Left ventricle myocardium superior (tissue), 1 donor: ENCODE measurements at regions not wholly inside any gene's neighbourhood (a gene's known extent, or its start where the extent isn't known, plus 50 kb on each side); places are given as distances from the start of the nearest gene placed in this dataset.

ENCODE experiments used
- ATAC-seq: fragments of 200-7000 bp; cut with Tn5 transposase; one replicate; pipeline ENCODE4 v1.9.1; 2020; ENCODE audit warnings: mild to moderate bottlenecking, moderate library complexity
- DNase-seq: peaks from one replicate; pipeline ENCODE4 v3.0.0-alpha.2; 2020
- intact Hi-C: fragments of 100-400 bp; cut with micrococcal nuclease; formaldehyde crosslinking; loops from one replicate; pipeline ENCODE4 v1.11.0; 2022
- donor health status: DM: no; HTN: yes; CAD: no; lungs with severe emphysema.

GRCh38 chr2:64766841-64767669 lies 113.3 kb upstream of the SERTAD2 start:
- ATAC-seq, result peak; percentile 20

GRCh38 chr2:64767670-64768468 lies 114.2 kb upstream of the SERTAD2 start:
- peak; percentile 93 for DNase-seq
- intact Hi-C loops, result loop anchor here (10.0 kb wide), 1 partner anchor 87 kb away; no protein-coding TSS in a partner anchor
- peak; percentile 96 for ATAC-seq

More at GRCh38 chr2:64766841-64767669, 113.3 kb upstream of the SERTAD2 start:
- intact Hi-C loops, result loop anchor here (10.0 kb wide), 1 partner anchor 88 kb away; no protein-coding TSS in a partner anchor
- no peak for DNase-seq

- ATAC-seq, result no peak
- intact Hi-C loops, result loop anchor here (10.0 kb wide), 1 partner anchor 86 kb away; no protein-coding TSS in a partner anchor
These were observed 114.8 kb upstream of the SERTAD2 start for GRCh38 chr2:64768491-64769005.

GRCh38 chr2:64769392-64770044 lies 115.8 kb upstream of the SERTAD2 start:
- intact Hi-C loops, result loop anchor here (10.0 kb wide), 1 partner anchor 85 kb away; no protein-coding TSS in a partner anchor
- ATAC-seq (no peak), DNase-seq (no peak)

More at GRCh38 chr2:64768491-64769005, 114.8 kb upstream of the SERTAD2 start:
- DNase-seq, result no peak

GRCh38 chr2:64770137-64770780 lies 116.5 kb upstream of the SERTAD2 start:
- DNase-seq (no peak), ATAC-seq (no peak)
- intact Hi-C loops, result no loop called here

- intact Hi-C loops, result no loop called here
These were observed 117.1 kb upstream of the SERTAD2 start for GRCh38 chr2:64770781-64771334.

GRCh38 chr2:64771737-64772136 lies 118.0 kb upstream of the SERTAD2 start:
- intact Hi-C loops, result no loop called here
- no peak for ATAC-seq
- no peak for DNase-seq

More at GRCh38 chr2:64770781-64771334, 117.1 kb upstream of the SERTAD2 start:
- DNase-seq, result peak; percentile 43
- ATAC-seq, result peak; percentile 5

- ATAC-seq (no peak), DNase-seq (no peak)
- intact Hi-C loops, result no loop called here
These were observed 119.9 kb upstream of the SERTAD2 start for GRCh38 chr2:64773461-64774118.

- ATAC-seq (no peak), DNase-seq (no peak)
These were observed 124.1 kb upstream of the SERTAD2 start for GRCh38 chr2:64777841-64778240.

GRCh38 chr2:64779117-64779690 lies 125.5 kb upstream of the SERTAD2 start:
- ATAC-seq, result peak; percentile 70
- intact Hi-C loops, result no loop called here
- DNase-seq, result no peak

More at GRCh38 chr2:64777841-64778240, 124.1 kb upstream of the SERTAD2 start:
- intact Hi-C loops, result no loop called here

- intact Hi-C loops, result no loop called here
These were observed 126.3 kb upstream of the SERTAD2 start for GRCh38 chr2:64780041-64780440.

GRCh38 chr2:64781711-64782390 lies 128.1 kb upstream of the SERTAD2 start:
- intact Hi-C loops, result no loop called here
- ATAC-seq, result no peak

More at GRCh38 chr2:64780041-64780440, 126.3 kb upstream of the SERTAD2 start:
- no peak for ATAC-seq
- no peak for DNase-seq

GRCh38 chr2:64784168-64785061 lies 130.7 kb upstream of the SERTAD2 start:
- ATAC-seq (no peak), DNase-seq (no peak)
- intact Hi-C loops, result no loop called here

More at GRCh38 chr2:64781711-64782390, 128.1 kb upstream of the SERTAD2 start:
- no peak for DNase-seq

- ATAC-seq, result no peak
- intact Hi-C loops, result no loop called here
- no peak for DNase-seq
These were observed 131.5 kb upstream of the SERTAD2 start for GRCh38 chr2:64785245-64785644.

GRCh38 chr2:64786343-64787018 lies 132.8 kb upstream of the SERTAD2 start:
- DNase-seq, result no peak
- intact Hi-C loops, result no loop called here
- ATAC-seq, result no peak
